GM20431 (cell line): ENCODE measurements at regions not wholly inside any gene's neighbourhood (a gene's known extent, or its start where the extent isn't known, plus 50 kb on each side); places are given as distances from the start of the nearest gene placed in this dataset.

ENCODE experiments used
- in situ Hi-C: fragments of 300-500 bp; cut with MseI, MboI; formaldehyde crosslinking; loops from one replicate; pipeline ENCODE4 v1.15.0; 2020; ENCODE audit warnings: low sequenced_read_pairs; ENCODE audit not compliant: unreplicated experiment

GRCh38 chr16:10232757-10233156, 50.5 kb upstream of the GRIN2A start:
- in situ Hi-C loops: no loop called here

GRCh38 chr16:10239640-10240039, 57.4 kb upstream of the GRIN2A start:
- in situ Hi-C loops: no loop called here

GRCh38 chr16:10240854-10241613, 58.8 kb upstream of the GRIN2A start:
- in situ Hi-C loops: no loop called here

GRCh38 chr16:10242097-10242496, 59.9 kb upstream of the GRIN2A start:
- in situ Hi-C loops: no loop called here

- in situ Hi-C loops: no loop called here
These were observed 60.7 kb upstream of the GRIN2A start for GRCh38 chr16:10242916-10243315.

- in situ Hi-C loops: no loop called here
These were observed 62.8 kb upstream of the GRIN2A start for GRCh38 chr16:10245002-10245401.

GRCh38 chr16:10250137-10250828, 68.1 kb upstream of the GRIN2A start:
- in situ Hi-C loops: loop anchor here (10.0 to 25.0 kb wide), 3 partner anchors 255 to 662 kb away; partner anchors contain the start of gene NUBP1

GRCh38 chr16:10252155-10252554, 69.9 kb upstream of the GRIN2A start:
- in situ Hi-C loops: loop anchor here (10.0 to 25.0 kb wide), 3 partner anchors 253 to 660 kb away; partner anchors contain the start of gene NUBP1

GRCh38 chr16:10253409-10253808, 71.2 kb upstream of the GRIN2A start:
- in situ Hi-C loops: loop anchor here (10.0 to 25.0 kb wide), 3 partner anchors 251 to 659 kb away; partner anchors contain the start of gene NUBP1

- in situ Hi-C loops: loop anchor here (10.0 to 25.0 kb wide), 3 partner anchors 249 to 657 kb away; partner anchors contain the start of gene NUBP1
These were observed 73.5 kb upstream of the GRIN2A start for GRCh38 chr16:10255728-10256127.

GRCh38 chr16:10256784-10257641, 74.8 kb upstream of the GRIN2A start:
- in situ Hi-C loops: loop anchor here (10.0 to 25.0 kb wide), 3 partner anchors 248 to 655 kb away; partner anchors contain the start of gene NUBP1

- in situ Hi-C loops: loop anchor here (10.0 to 25.0 kb wide), 3 partner anchors 247 to 655 kb away; partner anchors contain the start of gene NUBP1
These were observed 75.5 kb upstream of the GRIN2A start for GRCh38 chr16:10257642-10258251.

- in situ Hi-C loops: loop anchor here (10.0 to 25.0 kb wide), 3 partner anchors 246 to 653 kb away; partner anchors contain the start of gene NUBP1
These were observed 76.8 kb upstream of the GRIN2A start for GRCh38 chr16:10258930-10259603.

GRCh38 chr16:10261077-10261476, 78.8 kb upstream of the GRIN2A start:
- in situ Hi-C loops: loop anchor here (25.0 kb wide), 2 partner anchors 476 to 651 kb away; partner anchors contain the start of gene NUBP1

- in situ Hi-C loops: loop anchor here (25.0 kb wide), 2 partner anchors 476 to 651 kb away; partner anchors contain the start of gene NUBP1
These were observed 79.3 kb upstream of the GRIN2A start for GRCh38 chr16:10261526-10261925.

GRCh38 chr16:10262377-10263132, 80.3 kb upstream of the GRIN2A start:
- in situ Hi-C loops: loop anchor here (25.0 kb wide), 2 partner anchors 475 to 650 kb away; partner anchors contain the start of gene NUBP1

- in situ Hi-C loops: loop anchor here (25.0 kb wide), 2 partner anchors 471 to 646 kb away; partner anchors contain the start of gene NUBP1
These were observed 83.8 kb upstream of the GRIN2A start for GRCh38 chr16:10265770-10266615.
